Testis (tissue), 2 donors: ENCODE measurements at regions not wholly inside any gene's neighbourhood (a gene's known extent, or its start where the extent isn't known, plus 50 kb on each side); places are given as distances from the start of the nearest gene placed in this dataset.

Source experiments
- POLR2A ChIP-seq: fragments of 450-650 bp; IDR thresholded peaks from one replicate; pipeline ENCODE4 v1.6.1; 2017; ENCODE audit warnings: antibody characterized with exemption, mild to moderate bottlenecking, moderate library complexity
- TF ChIP-seq, protein P1 (sequence below), 3 experiments: fragments of 450-650 bp in 2 of 3; fragments of 200-600 bp in 1 of 3; sonication (generic) in 1 of 3; IDR thresholded peaks; one replicate each; pipeline ENCODE4 v1.5.1; 2016 to 2019; ENCODE audit warnings: antibody characterized with exemption in 3 of 3, mild to moderate bottlenecking in 2 of 3, moderate library complexity in 1 of 3

DNA sequence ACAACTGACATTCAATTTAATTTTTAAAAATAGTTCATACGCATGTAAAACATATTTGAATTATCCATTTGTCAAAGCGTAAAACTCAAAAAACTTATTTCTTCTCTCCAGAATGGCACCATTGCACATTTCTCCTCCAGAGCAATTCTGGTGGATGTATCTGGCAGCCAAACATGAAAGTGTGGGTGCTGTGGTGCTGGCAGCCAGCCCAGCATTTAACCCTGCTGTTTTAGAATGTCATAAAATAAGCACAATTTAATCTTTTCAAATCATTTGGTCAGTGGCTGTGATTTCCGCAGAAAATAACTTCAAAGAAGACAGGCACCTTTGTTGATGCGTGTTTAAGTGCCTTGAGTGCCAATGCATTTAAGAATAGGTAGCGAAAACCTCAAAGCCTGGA, 302.7 kb upstream of the MEOX2 start:
- no peak for TF ChIP-seq POLR2A
- TF ChIP-seq, protein P1, sequence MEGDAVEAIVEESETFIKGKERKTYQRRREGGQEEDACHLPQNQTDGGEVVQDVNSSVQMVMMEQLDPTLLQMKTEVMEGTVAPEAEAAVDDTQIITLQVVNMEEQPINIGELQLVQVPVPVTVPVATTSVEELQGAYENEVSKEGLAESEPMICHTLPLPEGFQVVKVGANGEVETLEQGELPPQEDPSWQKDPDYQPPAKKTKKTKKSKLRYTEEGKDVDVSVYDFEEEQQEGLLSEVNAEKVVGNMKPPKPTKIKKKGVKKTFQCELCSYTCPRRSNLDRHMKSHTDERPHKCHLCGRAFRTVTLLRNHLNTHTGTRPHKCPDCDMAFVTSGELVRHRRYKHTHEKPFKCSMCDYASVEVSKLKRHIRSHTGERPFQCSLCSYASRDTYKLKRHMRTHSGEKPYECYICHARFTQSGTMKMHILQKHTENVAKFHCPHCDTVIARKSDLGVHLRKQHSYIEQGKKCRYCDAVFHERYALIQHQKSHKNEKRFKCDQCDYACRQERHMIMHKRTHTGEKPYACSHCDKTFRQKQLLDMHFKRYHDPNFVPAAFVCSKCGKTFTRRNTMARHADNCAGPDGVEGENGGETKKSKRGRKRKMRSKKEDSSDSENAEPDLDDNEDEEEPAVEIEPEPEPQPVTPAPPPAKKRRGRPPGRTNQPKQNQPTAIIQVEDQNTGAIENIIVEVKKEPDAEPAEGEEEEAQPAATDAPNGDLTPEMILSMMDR (IDR thresholded peaks at IDR 0.05): no peak
